Stimulated activated CD4-positive, alpha-beta T cell treated with anti-CD3 and anti-CD28 coated beads, Interleukin-1b, Interleukin-23, amount 100 ng/mL, for 48 hours (primary cell): ENCODE measurements at regions not wholly inside any gene's neighbourhood (a gene's known extent, or its start where the extent isn't known, plus 50 kb on each side); places are given as distances from the start of the nearest gene placed in this dataset.

ENCODE experiments used
- DNase-seq: peaks from one replicate; pipeline ENCODE4 v3.0.0-alpha.2; 2020

DNA sequence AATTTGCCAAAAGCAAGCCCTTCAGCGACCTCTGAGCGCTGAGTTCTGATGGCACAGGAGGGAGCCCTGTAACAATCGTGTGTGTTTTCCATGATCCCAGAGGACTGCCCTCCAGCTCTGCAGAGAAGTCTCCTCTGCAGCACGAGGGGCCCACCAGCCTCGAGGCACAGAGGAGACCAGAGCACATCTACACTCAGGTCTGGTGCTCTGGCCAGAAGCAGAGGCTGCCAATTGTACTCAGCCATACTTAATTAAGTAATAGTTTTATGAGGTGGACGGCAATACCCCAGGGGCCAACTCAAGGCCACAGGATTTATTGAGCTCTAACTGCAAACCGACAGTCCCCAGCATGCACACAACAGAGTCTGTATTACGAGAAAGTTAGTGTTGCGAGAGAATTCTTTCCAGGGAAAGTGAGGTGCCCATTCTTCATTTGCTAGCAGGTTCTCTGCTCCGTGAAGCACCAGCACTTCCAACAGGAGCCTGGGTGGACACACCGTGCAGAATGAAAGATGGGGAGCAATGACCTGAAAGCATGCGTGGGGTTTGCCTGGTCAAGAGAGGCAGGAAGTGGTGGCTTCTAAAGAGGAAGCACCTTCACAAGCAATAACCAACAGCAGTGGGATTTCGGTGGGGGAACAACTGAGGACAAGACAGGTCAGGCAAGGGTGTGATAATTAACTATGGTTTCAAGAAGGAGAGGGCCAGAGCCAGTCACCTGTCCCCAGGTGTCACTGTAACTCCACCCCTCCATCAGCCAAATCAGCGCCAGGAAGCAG lies 92.8 kb upstream of the FOXC1 start:
- no peak for DNase-seq

- no peak for DNase-seq
These were observed 90.9 kb upstream of the FOXC1 start for GRCh38 chr6:1518855-1519254.

DNA sequence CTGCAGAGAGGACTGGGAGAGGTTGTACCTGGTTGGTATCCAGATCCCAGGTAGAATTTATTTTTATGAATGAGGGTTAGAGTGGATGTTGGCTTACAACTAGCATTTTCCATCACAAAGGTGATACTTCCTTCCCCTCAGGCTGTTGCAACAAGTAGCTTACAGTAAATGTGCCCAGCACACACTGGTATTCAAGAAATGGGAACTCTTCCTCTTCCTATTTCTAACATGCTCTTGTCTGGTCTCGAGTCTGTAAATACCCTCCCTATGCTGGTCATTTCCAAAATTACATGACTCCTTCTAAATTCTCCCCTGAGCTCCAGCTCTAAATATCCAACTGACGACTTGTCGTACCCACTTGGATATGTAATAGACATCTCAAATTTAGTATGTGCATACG lies 90.1 kb upstream of the FOXC1 start:
- DNase-seq, result no peak

DNA sequence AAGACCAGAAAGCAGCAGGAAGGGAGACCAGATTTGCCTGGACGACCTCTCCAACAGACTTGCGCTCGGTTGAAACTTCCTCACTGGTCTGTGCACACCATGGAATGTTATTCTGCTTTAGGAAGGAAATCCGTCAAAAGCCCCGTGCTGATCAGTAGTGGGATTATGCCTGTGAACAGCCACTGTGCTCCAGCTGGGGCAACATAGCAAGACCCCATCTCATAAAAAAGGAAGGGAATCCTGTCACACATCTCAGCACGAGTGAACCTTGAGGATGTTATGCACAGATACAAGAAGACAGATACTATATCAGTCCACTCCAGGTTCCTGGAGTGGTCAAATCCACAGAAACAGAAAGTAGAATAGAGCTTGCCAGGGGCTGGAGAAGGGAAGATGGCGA lies 86.9 kb upstream of the FOXC1 start:
- DNase-seq, result no peak

DNA sequence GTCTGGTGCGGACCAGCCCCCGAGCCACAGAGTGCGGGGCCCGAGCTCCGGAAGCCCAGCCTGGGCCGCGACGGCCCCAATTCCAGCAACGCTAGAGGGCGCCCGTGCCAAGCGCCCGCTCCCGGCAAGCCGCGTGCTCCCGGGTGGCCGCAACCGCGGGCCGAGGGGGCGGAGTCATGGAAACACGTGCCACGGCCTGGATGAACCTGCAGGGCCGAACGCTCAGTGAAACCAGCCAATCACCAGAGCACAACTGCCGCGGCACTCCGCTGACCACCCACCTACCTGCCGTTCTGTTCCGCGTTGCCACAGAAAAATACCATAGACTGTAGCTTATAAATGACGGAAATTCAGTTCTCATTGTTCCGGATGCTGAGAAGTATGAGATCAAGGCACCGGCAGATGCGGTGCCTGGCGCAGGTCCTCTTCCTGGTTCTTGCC lies 85.7 kb upstream of the FOXC1 start:
- peak; percentile 80 for DNase-seq

DNA sequence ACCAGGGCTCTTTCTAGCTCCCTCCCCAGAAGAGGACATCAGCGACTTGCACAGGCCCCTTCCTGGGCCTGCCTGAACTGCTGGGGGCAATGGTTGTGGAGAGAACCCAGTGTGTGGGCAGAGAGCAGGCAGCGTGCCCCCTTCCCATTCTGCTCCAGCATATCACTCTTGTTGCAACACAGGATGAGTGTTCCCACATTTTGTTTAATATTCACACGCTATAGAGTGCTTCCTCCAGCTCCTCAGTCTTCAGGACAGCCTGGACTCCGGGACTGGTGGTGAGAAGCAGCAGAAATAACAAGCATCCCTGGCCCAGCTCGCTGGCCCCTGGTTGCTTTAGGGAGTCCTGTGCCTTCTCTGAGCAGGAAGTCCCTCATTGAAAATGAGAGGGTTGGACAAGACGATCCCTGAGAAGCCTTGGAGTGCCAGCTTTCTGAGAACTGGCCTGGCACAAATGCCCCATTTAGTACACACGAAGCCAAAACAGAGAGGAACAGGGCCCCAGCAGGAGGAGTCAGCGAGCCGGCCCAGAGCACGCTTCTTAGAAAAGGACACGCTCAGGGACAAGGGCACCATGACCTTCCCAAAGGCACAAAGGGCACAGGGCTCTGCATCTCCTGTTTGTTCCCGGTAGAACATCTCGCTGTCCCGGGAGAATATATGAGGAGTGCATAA lies 84.2 kb upstream of the FOXC1 start:
- no peak for DNase-seq

DNA sequence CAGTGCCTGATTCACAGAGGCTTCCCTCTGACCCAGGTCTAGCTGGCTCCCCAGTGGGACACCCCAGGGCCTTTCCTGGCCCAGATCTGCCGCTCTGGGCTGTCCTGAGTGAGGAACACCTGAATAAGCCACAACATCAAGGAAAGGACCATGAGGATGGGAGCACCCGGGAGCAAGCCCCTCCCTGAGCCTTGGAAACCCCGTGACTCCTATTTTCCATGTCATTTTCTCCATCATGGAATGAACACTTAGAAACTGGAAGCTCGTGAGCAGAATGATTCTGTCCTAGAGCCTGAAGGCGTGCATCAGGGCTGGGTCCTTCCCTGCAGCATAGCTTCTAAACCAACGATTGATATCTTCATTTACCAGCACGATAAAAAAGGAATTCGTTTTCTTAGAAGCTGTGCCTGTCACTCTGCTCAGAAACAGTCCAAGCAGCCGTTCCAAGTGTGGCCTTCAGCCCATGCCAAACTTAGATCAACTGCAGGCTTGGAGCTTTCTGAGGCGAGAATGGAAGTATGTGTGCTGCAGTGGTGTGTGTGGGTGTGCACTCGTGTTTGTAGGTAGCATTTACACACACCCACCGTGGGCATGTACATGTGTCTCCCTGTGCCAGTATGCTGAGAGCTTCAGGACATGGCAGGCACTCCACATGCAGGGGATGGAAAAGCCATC lies 83.2 kb upstream of the FOXC1 start:
- DNase-seq, result no peak

- peak; percentile 28 for DNase-seq
These were observed 82.7 kb upstream of the FOXC1 start for GRCh38 chr6:1527073-1527457.

DNA sequence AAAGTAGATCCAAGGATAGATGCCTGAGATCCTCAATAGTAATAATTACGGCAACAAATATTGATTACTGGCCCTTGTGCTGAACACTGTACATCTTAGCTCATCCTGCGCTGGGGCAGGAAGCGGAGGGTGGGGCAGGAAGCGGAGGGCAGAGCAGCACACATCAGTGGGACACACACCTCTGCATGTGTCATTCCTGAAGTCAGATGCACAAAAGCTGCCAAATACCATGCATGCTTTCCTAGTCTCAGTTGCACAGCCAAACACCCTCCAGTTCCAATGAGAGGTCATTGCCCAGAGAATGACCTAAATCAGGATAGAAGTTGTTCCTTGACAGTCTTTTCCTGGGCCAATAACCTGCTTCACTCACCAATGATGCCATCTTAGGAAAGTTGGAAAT lies 74.4 kb upstream of the FOXC1 start:
- DNase-seq, result peak; percentile 40

- DNase-seq, result no peak
These were observed 72.9 kb upstream of the FOXC1 start for GRCh38 chr6:1536526-1537429.

DNA sequence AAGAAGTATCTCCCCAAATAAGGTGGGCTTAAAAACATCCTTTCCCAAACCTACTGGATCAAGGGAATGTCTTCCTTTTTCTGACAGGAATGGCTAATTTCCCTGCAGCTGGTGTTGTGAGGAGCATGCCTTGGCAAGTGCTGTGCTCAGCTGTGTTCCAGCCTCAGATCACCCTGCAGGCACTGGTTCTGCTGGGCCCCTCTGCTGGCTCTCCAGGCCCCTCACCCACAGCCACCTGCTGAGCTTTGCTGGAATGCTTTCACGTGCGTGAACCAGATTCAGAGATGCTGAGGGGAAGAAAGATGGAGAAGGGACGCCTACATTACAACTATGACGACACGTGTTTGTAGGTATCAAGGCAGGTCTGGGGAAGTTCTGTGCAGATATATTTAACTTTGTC lies 71.3 kb upstream of the FOXC1 start:
- DNase-seq, result no peak

- no peak for DNase-seq
These were observed 70.8 kb upstream of the FOXC1 start for GRCh38 chr6:1538810-1539478.

DNA sequence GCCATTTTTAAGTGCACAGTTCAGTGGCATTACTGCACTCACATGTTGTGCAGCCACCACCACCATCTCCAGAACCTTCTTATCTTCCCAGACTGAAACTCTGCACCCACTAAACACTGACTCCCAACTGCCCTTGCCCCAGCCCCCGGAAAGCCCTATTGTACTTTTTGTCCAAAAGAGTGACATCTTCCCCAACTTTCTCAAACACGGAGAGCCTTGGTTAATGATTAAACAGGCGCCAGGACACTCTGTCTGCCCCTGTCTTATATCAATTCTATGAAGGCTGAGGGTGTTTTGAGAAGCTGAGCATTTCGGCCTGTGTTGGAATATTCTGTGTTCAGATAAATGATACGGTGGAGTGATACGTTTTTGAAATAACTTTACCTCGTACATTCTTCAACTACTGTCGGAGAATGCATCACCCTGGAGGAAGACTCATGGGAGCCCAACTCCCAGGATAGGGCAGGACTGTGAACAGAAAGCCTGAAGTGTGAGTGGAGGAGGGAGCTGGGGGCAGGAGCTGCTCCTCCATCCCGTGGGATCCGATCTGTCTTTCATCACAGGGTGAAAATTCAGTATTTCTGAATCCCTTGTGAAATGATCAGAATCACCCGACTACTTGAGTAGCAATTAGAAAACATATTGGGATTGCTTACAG lies 68.7 kb upstream of the FOXC1 start:
- no peak for DNase-seq

- no peak for DNase-seq
These were observed 67.4 kb upstream of the FOXC1 start for GRCh38 chr6:1542335-1542734.

- DNase-seq, result no peak
These were observed 67.0 kb upstream of the FOXC1 start for GRCh38 chr6:1542764-1543163.

- no peak for DNase-seq
These were observed 65.7 kb upstream of the FOXC1 start for GRCh38 chr6:1544000-1544399.

DNA sequence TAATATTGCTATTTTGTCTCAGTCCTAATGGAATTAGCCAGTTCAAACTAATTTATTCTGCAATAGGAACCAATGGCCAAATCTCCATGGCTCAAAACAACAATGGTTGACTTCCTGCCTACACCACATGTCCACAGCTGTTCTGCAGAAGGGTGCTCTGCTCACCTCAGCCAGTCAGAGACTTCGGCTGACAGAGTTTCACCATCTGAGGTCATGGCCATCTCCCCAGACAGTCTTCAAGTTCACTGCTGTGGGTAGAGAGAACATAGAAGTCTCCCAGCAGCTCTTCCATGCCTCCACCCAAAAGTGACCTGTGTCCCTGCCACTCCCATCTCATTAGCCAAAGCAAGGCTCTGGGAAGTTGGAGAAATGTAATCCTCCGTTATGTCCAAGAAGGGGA lies 65.1 kb upstream of the FOXC1 start:
- no peak for DNase-seq

GRCh38 chr6:1545654-1546053 lies 64.1 kb upstream of the FOXC1 start:
- DNase-seq, result no peak

DNA sequence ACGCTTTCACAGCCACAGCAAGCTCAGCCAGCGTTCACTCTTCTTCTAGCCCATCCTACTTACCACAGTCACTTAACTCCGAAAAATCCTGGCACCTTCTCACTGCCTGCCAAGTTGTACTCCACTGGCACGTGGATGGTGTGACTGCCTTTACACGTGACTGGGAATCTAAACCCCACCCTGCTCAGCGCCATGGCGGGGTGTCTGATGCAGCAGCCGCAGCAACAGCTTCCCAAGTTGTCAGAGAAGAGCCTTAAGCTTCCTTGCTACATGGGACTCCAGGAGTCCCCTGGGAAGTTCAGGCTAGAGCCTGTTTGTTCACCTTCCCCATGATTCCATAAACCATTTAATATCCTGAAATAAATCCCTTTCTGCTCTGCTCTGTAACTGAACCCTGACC lies 61.9 kb upstream of the FOXC1 start:
- DNase-seq, result no peak

- no peak for DNase-seq
These were observed 58.5 kb upstream of the FOXC1 start for GRCh38 chr6:1551249-1551648.

DNA sequence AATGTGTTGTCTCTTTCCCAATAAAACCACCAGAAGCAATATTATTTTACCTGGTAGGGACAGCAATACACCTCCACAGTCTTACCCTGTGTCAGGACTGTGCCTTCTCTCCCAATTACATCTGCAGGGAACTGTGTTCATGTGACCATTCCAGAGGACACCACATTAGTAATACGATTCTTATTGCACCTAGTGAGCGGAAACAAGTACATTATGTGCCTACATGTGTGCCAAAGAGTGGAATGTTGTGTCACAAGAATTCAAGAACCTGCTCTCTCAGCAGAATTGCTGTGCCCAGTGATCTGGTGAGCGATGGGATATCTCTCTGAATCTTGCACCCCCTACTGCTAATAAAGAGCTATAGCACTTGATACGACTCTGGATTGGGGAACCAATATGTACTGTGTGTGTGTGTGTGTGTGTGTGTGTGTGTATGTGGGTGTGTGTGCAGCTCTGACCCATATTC lies 57.4 kb upstream of the FOXC1 start:
- no peak for DNase-seq

DNA sequence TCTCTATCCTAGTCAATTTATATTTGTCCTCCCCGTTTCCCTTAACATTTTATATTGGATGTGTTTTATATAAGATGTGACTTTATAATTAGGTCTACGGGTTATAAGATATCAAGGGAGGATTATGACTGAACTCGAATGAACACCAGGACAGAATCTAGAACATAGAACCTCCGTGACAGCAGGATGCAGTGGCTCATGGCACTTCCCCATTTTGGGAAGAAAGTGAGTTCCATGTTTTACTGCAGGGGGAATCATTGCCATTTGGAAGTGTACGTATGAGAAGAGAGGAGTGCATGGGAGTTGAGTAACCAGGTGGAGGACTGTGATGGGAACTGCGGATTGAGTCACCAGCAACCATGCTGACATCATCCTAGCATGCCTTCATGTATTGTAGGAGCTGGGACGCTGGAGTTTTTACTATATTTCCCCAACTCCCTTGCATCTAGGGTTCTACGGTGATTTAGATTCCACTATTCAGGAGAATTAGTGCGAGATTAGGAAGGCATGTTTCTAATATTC lies 56.1 kb upstream of the FOXC1 start:
- DNase-seq, result no peak
